Activated T-cell treated with anti-CD3 and anti-CD28 coated beads, Interleukin-2, amount 50 U/mL, for 1 hour (primary cell): ENCODE measurements at regions not wholly inside any gene's neighbourhood (a gene's known extent, or its start where the extent isn't known, plus 50 kb on each side); places are given as distances from the start of the nearest gene placed in this dataset.

ENCODE experiments used
- DNase-seq: peaks from one replicate; pipeline ENCODE4 v3.0.0-alpha.2; 2020

GRCh38 chr5:67541875-67542274 lies 345.3 kb upstream of the CD180 start:
- no peak for DNase-seq

- DNase-seq, result no peak
Measured at GRCh38 chr5:67538855-67539506, 342.4 kb upstream of the CD180 start.

GRCh38 chr5:67537439-67538148 lies 341.0 kb upstream of the CD180 start:
- no peak for DNase-seq

- DNase-seq, result no peak
Measured at GRCh38 chr5:67536866-67537265, 340.3 kb upstream of the CD180 start.

GRCh38 chr5:67530609-67531255 lies 334.1 kb upstream of the CD180 start:
- no peak for DNase-seq

GRCh38 chr5:67528953-67529352 lies 332.4 kb upstream of the CD180 start:
- DNase-seq, result no peak

GRCh38 chr5:67526793-67527192 lies 330.2 kb upstream of the CD180 start:
- no peak for DNase-seq

GRCh38 chr5:67520161-67520908 lies 323.7 kb upstream of the CD180 start:
- DNase-seq, result no peak

GRCh38 chr5:67518227-67518626 lies 321.6 kb upstream of the CD180 start:
- DNase-seq, result no peak

- DNase-seq, result no peak
Measured at GRCh38 chr5:67516948-67517565, 320.5 kb upstream of the CD180 start.

GRCh38 chr5:67515762-67516161 lies 319.2 kb upstream of the CD180 start:
- no peak for DNase-seq

- DNase-seq, result peak; percentile 25
Measured at GRCh38 chr5:67515020-67515689, 318.6 kb upstream of the CD180 start.

GRCh38 chr5:67512758-67513157 lies 316.2 kb upstream of the CD180 start:
- no peak for DNase-seq

GRCh38 chr5:67511911-67512310 lies 315.3 kb upstream of the CD180 start:
- DNase-seq, result no peak

GRCh38 chr5:67510204-67510603 lies 313.6 kb upstream of the CD180 start:
- DNase-seq, result no peak

GRCh38 chr5:67509402-67510186 lies 313.0 kb upstream of the CD180 start:
- DNase-seq, result no peak

GRCh38 chr5:67506241-67506640 lies 309.6 kb upstream of the CD180 start:
- no peak for DNase-seq

GRCh38 chr5:67502951-67503350 lies 306.4 kb upstream of the CD180 start:
- no peak for DNase-seq

- DNase-seq, result no peak
Measured at GRCh38 chr5:67496051-67496450, 299.5 kb upstream of the CD180 start.

GRCh38 chr5:67495072-67495471 lies 298.5 kb upstream of the CD180 start:
- no peak for DNase-seq

GRCh38 chr5:67494186-67494855 lies 297.7 kb upstream of the CD180 start:
- DNase-seq, result no peak
